ENCODE measurements at regions not wholly inside any gene's neighbourhood (a gene's known extent, or its start where the extent isn't known, plus 50 kb on each side); places are given as distances from the start of the nearest gene placed in this dataset.

DNA sequence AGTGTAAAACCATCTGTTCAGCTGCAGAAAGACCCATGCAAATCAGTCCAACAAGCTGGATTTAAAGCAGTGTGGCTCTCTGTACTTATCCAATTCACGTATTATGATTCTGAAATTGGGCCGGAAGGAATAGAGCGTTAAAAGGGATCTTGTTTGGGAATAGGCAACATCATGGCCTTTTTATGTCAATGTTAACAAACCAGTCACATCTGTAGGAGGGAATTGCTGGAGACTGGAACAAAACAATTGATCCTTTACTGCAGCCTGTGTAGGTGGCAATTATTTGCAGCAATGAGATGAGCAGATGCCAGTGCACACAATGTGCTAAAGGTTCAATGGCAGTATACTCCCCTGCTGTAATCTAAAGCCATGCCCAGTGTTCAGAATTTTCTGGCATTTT lies 887.4 kb upstream of the ROBO1 start:
- H3K4me3 ChIP-seq (ENCODE audit: low read depth in 2 of 2, low read length in 2 of 2) = no peak overlapping the region
- in situ Hi-C loops (cut with HindIII; ENCODE audit: low pct_unique_long_range_greater_than_20kb, low sequenced_read_pairs) = no loop called here
- no peaks in the 10 kb centered on the region for H3K9me3 ChIP-seq (ENCODE audit: control insufficient read depth, insufficient read depth, low read depth, low read length)
- H3K36me3 ChIP-seq (ENCODE audit: control insufficient read depth, insufficient read depth, low read length) = no peaks in the 10 kb centered on the region
- TF ChIP-seq TCF7L2 (IDR thresholded peaks at IDR 0.05; ENCODE audit: low read depth, low read length) = no peak
- TF ChIP-seq SIN3A (IDR thresholded peaks at IDR 0.05; ENCODE audit: borderline replicate concordance, insufficient read depth, low read depth, low read length) = no peak
- TF ChIP-seq, protein P1, sequence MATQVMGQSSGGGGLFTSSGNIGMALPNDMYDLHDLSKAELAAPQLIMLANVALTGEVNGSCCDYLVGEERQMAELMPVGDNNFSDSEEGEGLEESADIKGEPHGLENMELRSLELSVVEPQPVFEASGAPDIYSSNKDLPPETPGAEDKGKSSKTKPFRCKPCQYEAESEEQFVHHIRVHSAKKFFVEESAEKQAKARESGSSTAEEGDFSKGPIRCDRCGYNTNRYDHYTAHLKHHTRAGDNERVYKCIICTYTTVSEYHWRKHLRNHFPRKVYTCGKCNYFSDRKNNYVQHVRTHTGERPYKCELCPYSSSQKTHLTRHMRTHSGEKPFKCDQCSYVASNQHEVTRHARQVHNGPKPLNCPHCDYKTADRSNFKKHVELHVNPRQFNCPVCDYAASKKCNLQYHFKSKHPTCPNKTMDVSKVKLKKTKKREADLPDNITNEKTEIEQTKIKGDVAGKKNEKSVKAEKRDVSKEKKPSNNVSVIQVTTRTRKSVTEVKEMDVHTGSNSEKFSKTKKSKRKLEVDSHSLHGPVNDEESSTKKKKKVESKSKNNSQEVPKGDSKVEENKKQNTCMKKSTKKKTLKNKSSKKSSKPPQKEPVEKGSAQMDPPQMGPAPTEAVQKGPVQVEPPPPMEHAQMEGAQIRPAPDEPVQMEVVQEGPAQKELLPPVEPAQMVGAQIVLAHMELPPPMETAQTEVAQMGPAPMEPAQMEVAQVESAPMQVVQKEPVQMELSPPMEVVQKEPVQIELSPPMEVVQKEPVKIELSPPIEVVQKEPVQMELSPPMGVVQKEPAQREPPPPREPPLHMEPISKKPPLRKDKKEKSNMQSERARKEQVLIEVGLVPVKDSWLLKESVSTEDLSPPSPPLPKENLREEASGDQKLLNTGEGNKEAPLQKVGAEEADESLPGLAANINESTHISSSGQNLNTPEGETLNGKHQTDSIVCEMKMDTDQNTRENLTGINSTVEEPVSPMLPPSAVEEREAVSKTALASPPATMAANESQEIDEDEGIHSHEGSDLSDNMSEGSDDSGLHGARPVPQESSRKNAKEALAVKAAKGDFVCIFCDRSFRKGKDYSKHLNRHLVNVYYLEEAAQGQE (IDR thresholded peaks at IDR 0.05; ENCODE audit: insufficient read depth in 1 of 2, low read depth in 2 of 2, low read length in 1 of 2) = no peak
- no peak for TF ChIP-seq CTCF (IDR thresholded peaks at IDR 0.05)
- TF ChIP-seq POLR2AphosphoS5 (IDR thresholded peaks at IDR 0.05; ENCODE audit: low read depth, low read length) = no peak
- intact Hi-C loops (cut with micrococcal nuclease; ENCODE audit: unreplicated experiment) = no loop called here
- DNase-seq (ENCODE audit: low read depth, low spot score) (no peak), ATAC-seq (no peak)
- no TSS peak for BruUV-seq (replicated peaks)
- no peaks in the 10 kb centered on the region for H3K4me1 ChIP-seq (ENCODE audit: control insufficient read depth, insufficient read depth, low read length)
- ChIA-PET POLR2A (no interaction called here), CTCF (no interaction called here)
- H3K27me3 ChIP-seq (ENCODE audit: control insufficient read depth, insufficient read depth, low read length) = no peaks in the 10 kb centered on the region
- H3K27ac ChIP-seq (ENCODE audit: low read length) = no peak overlapping the region

GRCh38 chr3:80649170-80649569 lies 881.4 kb upstream of the ROBO1 start:
- Histone ChIP-seq H3K4me3 (ENCODE audit: low read depth in 2 of 2, low read length in 2 of 2) (no peak overlapping the region), H3K36me3 (ENCODE audit: control insufficient read depth, insufficient read depth, low read length) (no peaks in the 10 kb centered on the region), H3K4me1 (ENCODE audit: control insufficient read depth, insufficient read depth, low read length) (no peaks in the 10 kb centered on the region), H3K27ac (ENCODE audit: low read length) (no peak overlapping the region), H3K27me3 (ENCODE audit: control insufficient read depth, insufficient read depth, low read length) (no peaks in the 10 kb centered on the region), H3K9me3 (ENCODE audit: control insufficient read depth, insufficient read depth, low read depth, low read length) (no peaks in the 10 kb centered on the region)
- ChIA-PET CTCF (no interaction called here), POLR2A (no interaction called here)
- intact Hi-C loops (cut with micrococcal nuclease; ENCODE audit: unreplicated experiment) = no loop called here
- DNase-seq (ENCODE audit: low read depth, low spot score) (no peak), ATAC-seq (no peak)
- no TSS peak for BruUV-seq (replicated peaks)
- in situ Hi-C loops (cut with HindIII; ENCODE audit: low pct_unique_long_range_greater_than_20kb, low sequenced_read_pairs) = no loop called here
- TF ChIP-seq TCF7L2 (IDR thresholded peaks at IDR 0.05; ENCODE audit: low read depth, low read length) (no peak), POLR2AphosphoS5 (IDR thresholded peaks at IDR 0.05; ENCODE audit: low read depth, low read length) (no peak), SIN3A (IDR thresholded peaks at IDR 0.05; ENCODE audit: borderline replicate concordance, insufficient read depth, low read depth, low read length) (no peak), CTCF (IDR thresholded peaks at IDR 0.05) (no peak)
- TF ChIP-seq, protein P1 (IDR thresholded peaks at IDR 0.05; ENCODE audit: insufficient read depth in 1 of 2, low read depth in 2 of 2, low read length in 1 of 2) = no peak

Measured in Panc1 (cell line).